ENCODE measurements at regions not wholly inside any gene's neighbourhood (a gene's known extent, or its start where the extent isn't known, plus 50 kb on each side); places are given as distances from the start of the nearest gene placed in this dataset.

GRCh38 chr1:98340511-98340910 is 321.0 kb upstream of the SNX7 start:
- H3K27ac ChIP-seq = no peak overlapping the region
- peaks cover 11% of the 10 kb centered on the region for H3K4me1 ChIP-seq
- no peaks in the 10 kb centered on the region for H3K36me3 ChIP-seq (replicated peaks in 1 of 2; ENCODE audit: insufficient read depth in 1 of 2, low read depth in 2 of 2)
- no peak for DNase-seq
- no peak overlapping the region for H3K4me3 ChIP-seq
- TF ChIP-seq CTCF (IDR thresholded peaks at IDR 0.05) (no peak), POLR2A (IDR thresholded peaks at IDR 0.05) (no peak)
- intact Hi-C loops (cut with DNase I) = no loop called here
- WGBS, 2 donors = 82 to 85% methylated on average over 4 of the region's 4 CpGs
- H3K9me3 ChIP-seq = no peaks in the 10 kb centered on the region
- ATAC-seq = no peak
- no peaks in the 10 kb centered on the region for H3K27me3 ChIP-seq

GRCh38 chr1:98336472-98337083 is 324.9 kb upstream of the SNX7 start:
- Histone ChIP-seq H3K9me3 (no peaks in the 10 kb centered on the region), H3K4me1 (peaks cover 11% of the 10 kb centered on the region), H3K36me3 (replicated peaks in 1 of 2; ENCODE audit: insufficient read depth in 1 of 2, low read depth in 2 of 2) (no peaks in the 10 kb centered on the region), H3K27ac (peak overlapping the region in 1 of 4 donors; percentile 76), H3K27me3 (no peaks in the 10 kb centered on the region), H3K4me3 (no peak overlapping the region)
- peak; percentile 88 for ATAC-seq
- peak in 3 of 4 donors; percentile 19 to 34 (median 30) for DNase-seq
- intact Hi-C loops (cut with DNase I) = no loop called here
- peak in 1 of 7 experiments; percentile 6 for TF ChIP-seq CTCF (IDR thresholded peaks at IDR 0.05)
- no peak for TF ChIP-seq POLR2A (IDR thresholded peaks at IDR 0.05)
- WGBS, 2 donors = 21 to 24% methylated on average over 5 of the region's 5 CpGs

- H3K9me3 ChIP-seq = no peaks in the 10 kb centered on the region
- WGBS, 2 donors = 76 to 77% methylated on average over 3 of the region's 3 CpGs
- peaks cover 11% of the 10 kb centered on the region for H3K4me1 ChIP-seq
- DNase-seq = no peak
- no peak overlapping the region for H3K4me3 ChIP-seq
- H3K27me3 ChIP-seq = no peaks in the 10 kb centered on the region
- no peaks in the 10 kb centered on the region for H3K36me3 ChIP-seq (replicated peaks in 1 of 2; ENCODE audit: insufficient read depth in 1 of 2, low read depth in 2 of 2)
- TF ChIP-seq CTCF (IDR thresholded peaks at IDR 0.05) (no peak), POLR2A (IDR thresholded peaks at IDR 0.05) (no peak)
- no peak overlapping the region for H3K27ac ChIP-seq
- intact Hi-C loops (cut with DNase I) = no loop called here
- no peak for ATAC-seq
Measured at GRCh38 chr1:98333936-98334335, 327.6 kb upstream of the SNX7 start.

- WGBS, 2 donors = 64 to 81% methylated on average over 3 of the region's 3 CpGs
- Histone ChIP-seq H3K9me3 (no peaks in the 10 kb centered on the region), H3K27ac (no peak overlapping the region), H3K4me1 (peaks cover 11% of the 10 kb centered on the region), H3K4me3 (no peak overlapping the region), H3K27me3 (no peaks in the 10 kb centered on the region), H3K36me3 (replicated peaks in 1 of 2; ENCODE audit: insufficient read depth in 1 of 2, low read depth in 2 of 2) (no peaks in the 10 kb centered on the region)
- DNase-seq (no peak), ATAC-seq (no peak)
- no peak for TF ChIP-seq CTCF (IDR thresholded peaks at IDR 0.05)
- TF ChIP-seq POLR2A (IDR thresholded peaks at IDR 0.05) = no peak
- intact Hi-C loops (cut with DNase I) = no loop called here
Measured at GRCh38 chr1:98333406-98333805, 328.1 kb upstream of the SNX7 start.

GRCh38 chr1:98331718-98332311 is 329.7 kb upstream of the SNX7 start:
- DNase-seq (no peak), ATAC-seq (no peak)
- 65 to 67% methylated on average over 5 of the region's 5 CpGs for WGBS, 2 donors
- no peaks in the 10 kb centered on the region for H3K9me3 ChIP-seq
- H3K36me3 ChIP-seq (replicated peaks in 1 of 2; ENCODE audit: insufficient read depth in 1 of 2, low read depth in 2 of 2) = no peaks in the 10 kb centered on the region
- TF ChIP-seq CTCF (IDR thresholded peaks at IDR 0.05) = no peak
- intact Hi-C loops (cut with DNase I) = no loop called here
- no peak overlapping the region for H3K4me3 ChIP-seq
- no peak overlapping the region for H3K27ac ChIP-seq
- no peaks in the 10 kb centered on the region for H3K27me3 ChIP-seq
- peaks cover 5% of the 10 kb centered on the region for H3K4me1 ChIP-seq

All from body of pancreas (tissue), 4 donors.